ENCODE measurements at regions not wholly inside any gene's neighbourhood (a gene's known extent, or its start where the extent isn't known, plus 50 kb on each side); places are given as distances from the start of the nearest gene placed in this dataset.

DNA sequence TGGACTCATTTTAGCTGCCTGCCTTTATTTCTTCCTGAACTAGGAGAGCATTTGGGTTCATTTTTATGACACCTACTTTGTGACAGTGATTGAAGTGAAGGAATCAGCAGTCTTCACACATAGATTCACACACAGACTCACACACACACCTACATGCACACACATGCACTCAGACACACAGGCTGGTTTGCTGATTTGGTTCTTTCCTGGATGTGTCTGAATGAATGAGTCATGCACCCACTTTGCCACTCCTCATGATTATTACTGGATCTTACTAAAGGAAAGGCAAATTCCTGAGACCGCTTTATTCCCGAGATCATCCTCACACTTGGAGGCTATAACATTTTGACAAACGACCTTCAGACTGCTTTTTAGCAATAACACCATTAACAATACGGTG lies 529.5 kb downstream of the AGTPBP1 start:
- TF ChIP-seq RFX5 (IDR thresholded peaks at IDR 0.05; ENCODE audit: low read depth, low read length) = no peak
- no peak for TF ChIP-seq RCOR1 (IDR thresholded peaks at IDR 0.05; ENCODE audit: insufficient replicate concordance, low read length)
- no peak for TF ChIP-seq RAD21 (IDR thresholded peaks at IDR 0.05; ENCODE audit: low read length)
- TF ChIP-seq, protein P1, sequence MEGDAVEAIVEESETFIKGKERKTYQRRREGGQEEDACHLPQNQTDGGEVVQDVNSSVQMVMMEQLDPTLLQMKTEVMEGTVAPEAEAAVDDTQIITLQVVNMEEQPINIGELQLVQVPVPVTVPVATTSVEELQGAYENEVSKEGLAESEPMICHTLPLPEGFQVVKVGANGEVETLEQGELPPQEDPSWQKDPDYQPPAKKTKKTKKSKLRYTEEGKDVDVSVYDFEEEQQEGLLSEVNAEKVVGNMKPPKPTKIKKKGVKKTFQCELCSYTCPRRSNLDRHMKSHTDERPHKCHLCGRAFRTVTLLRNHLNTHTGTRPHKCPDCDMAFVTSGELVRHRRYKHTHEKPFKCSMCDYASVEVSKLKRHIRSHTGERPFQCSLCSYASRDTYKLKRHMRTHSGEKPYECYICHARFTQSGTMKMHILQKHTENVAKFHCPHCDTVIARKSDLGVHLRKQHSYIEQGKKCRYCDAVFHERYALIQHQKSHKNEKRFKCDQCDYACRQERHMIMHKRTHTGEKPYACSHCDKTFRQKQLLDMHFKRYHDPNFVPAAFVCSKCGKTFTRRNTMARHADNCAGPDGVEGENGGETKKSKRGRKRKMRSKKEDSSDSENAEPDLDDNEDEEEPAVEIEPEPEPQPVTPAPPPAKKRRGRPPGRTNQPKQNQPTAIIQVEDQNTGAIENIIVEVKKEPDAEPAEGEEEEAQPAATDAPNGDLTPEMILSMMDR (conservative IDR thresholded peaks at IDR 0.05; ENCODE audit: low read depth, low read length) = no peak
- TF ChIP-seq USF2 (IDR thresholded peaks at IDR 0.05; ENCODE audit: low read depth, low read length) = no peak
- TF ChIP-seq, protein P2, sequence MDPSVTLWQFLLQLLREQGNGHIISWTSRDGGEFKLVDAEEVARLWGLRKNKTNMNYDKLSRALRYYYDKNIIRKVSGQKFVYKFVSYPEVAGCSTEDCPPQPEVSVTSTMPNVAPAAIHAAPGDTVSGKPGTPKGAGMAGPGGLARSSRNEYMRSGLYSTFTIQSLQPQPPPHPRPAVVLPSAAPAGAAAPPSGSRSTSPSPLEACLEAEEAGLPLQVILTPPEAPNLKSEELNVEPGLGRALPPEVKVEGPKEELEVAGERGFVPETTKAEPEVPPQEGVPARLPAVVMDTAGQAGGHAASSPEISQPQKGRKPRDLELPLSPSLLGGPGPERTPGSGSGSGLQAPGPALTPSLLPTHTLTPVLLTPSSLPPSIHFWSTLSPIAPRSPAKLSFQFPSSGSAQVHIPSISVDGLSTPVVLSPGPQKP (IDR thresholded peaks at IDR 0.05; ENCODE audit: borderline replicate concordance, low read depth, low read length) = no peak
